ENCODE measurements at regions not wholly inside any gene's neighbourhood (a gene's known extent, or its start where the extent isn't known, plus 50 kb on each side); places are given as distances from the start of the nearest gene placed in this dataset.

GRCh38 chr2:10992023-10992791 lies 80.5 kb downstream of the KCNF1 start:
- no peak overlapping the region for H2AK5ac ChIP-seq (ENCODE audit: low read depth, low read length)
- H3K23ac ChIP-seq (ENCODE audit: insufficient read length) = no peak overlapping the region
- H3K4me1 ChIP-seq (replicated peaks in 1 of 4; ENCODE audit: control insufficient read depth in 3 of 4, insufficient read depth in 4 of 4, low read length in 3 of 4) = no peaks in the 10 kb centered on the region
- H3K79me2 ChIP-seq (ENCODE audit: control insufficient read depth in 1 of 2, insufficient read depth in 2 of 2, low read length in 2 of 2) = no peaks in the 10 kb centered on the region
- H4K8ac ChIP-seq (ENCODE audit: extremely low read depth, insufficient read depth, low read length) = no peak overlapping the region
- no peaks in the 10 kb centered on the region for H4K20me1 ChIP-seq (replicated peaks in 1 of 2; ENCODE audit: control insufficient read depth in 1 of 2, insufficient read depth in 2 of 2, low read length in 2 of 2)
- H3K4me3 ChIP-seq (ENCODE audit: extremely low read depth in 1 of 4, insufficient read depth in 2 of 4, low read depth in 3 of 4, low read length in 4 of 4) = no peak overlapping the region
- TF ChIP-seq, protein P1, sequence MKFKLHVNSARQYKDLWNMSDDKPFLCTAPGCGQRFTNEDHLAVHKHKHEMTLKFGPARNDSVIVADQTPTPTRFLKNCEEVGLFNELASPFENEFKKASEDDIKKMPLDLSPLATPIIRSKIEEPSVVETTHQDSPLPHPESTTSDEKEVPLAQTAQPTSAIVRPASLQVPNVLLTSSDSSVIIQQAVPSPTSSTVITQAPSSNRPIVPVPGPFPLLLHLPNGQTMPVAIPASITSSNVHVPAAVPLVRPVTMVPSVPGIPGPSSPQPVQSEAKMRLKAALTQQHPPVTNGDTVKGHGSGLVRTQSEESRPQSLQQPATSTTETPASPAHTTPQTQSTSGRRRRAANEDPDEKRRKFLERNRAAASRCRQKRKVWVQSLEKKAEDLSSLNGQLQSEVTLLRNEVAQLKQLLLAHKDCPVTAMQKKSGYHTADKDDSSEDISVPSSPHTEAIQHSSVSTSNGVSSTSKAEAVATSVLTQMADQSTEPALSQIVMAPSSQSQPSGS (IDR thresholded peaks at IDR 0.05; ENCODE audit: low read length) = no peak
- TF ChIP-seq HDAC6 (IDR thresholded peaks at IDR 0.05; ENCODE audit: low read depth, low read length) (no peak), CREB1 (IDR thresholded peaks at IDR 0.05) (no peak), YY1 (IDR thresholded peaks at IDR 0.05; ENCODE audit: low read depth, low read length) (no peak), EGR1 (IDR thresholded peaks at IDR 0.05; ENCODE audit: borderline replicate concordance, low read depth, low read length) (no peak), SP4 (IDR thresholded peaks at IDR 0.05; ENCODE audit: low read length) (no peak), JUND (IDR thresholded peaks at IDR 0.05; ENCODE audit: low read length) (no peak), POU5F1 (IDR thresholded peaks at IDR 0.05; ENCODE audit: low read depth, low read length) (no peak)
- no peak overlapping the region for H2AFZ ChIP-seq (ENCODE audit: low read length)
- CTCF ChIA-PET (ENCODE audit: partially characterized antibody) = interaction anchor here (0.6 to 2.0 kb wide), 4 partner anchors 10 to 486 kb away, joined by 3 to 5 read pairs (median 4); no protein-coding TSS in a partner anchor
- no peak overlapping the region for H3K18ac ChIP-seq (ENCODE audit: extremely low read depth, low read length)
- no peak overlapping the region for H3K56ac ChIP-seq (replicated peaks; ENCODE audit: insufficient read length, low read depth, low read length)
- no peak overlapping the region for H3K14ac ChIP-seq (ENCODE audit: insufficient read length)
- H3K79me1 ChIP-seq (ENCODE audit: low read depth, low read length) = no peaks in the 10 kb centered on the region
- no peak overlapping the region for H2BK15ac ChIP-seq (ENCODE audit: low read length)
- no peaks in the 10 kb centered on the region for H3K9me3 ChIP-seq (ENCODE audit: insufficient read depth in 2 of 2, low read depth in 1 of 2, low read length in 1 of 2)
- H3K36me3 ChIP-seq (ENCODE audit: control insufficient read depth in 2 of 4, insufficient read depth in 4 of 4, low read length in 3 of 4) = no peaks in the 10 kb centered on the region
- no peak overlapping the region for H2BK12ac ChIP-seq (ENCODE audit: low read depth, low read length)
- no peak overlapping the region for H2BK20ac ChIP-seq (ENCODE audit: low read length)
- POLR2A ChIA-PET (ENCODE audit: partially characterized antibody) = interaction anchor here (0.9 kb wide), 1 partner anchor 12 kb away, joined by 3 read pairs; no protein-coding TSS in a partner anchor
- no peak for FAIRE-seq
- no peaks in the 10 kb centered on the region for H3K23me2 ChIP-seq (ENCODE audit: low read depth, low read length)
- 79% methylated on average over 14 of the region's 14 CpGs; no CpG with 5 or more reads in 1 of the 2 experiments for WGBS, 2 experiments (ENCODE audit: extremely low coverage in 1 of 2, insufficient coverage in 1 of 2, insufficient read length in 1 of 2, insufficient replicate concordance in 2 of 2, low coverage in 1 of 2, low lambda C conversion rate in 2 of 2, missing lambda C conversion rate in 1 of 2)
- no peak overlapping the region for H4K91ac ChIP-seq (replicated peaks; ENCODE audit: insufficient read length, low read length)
- H3K9ac ChIP-seq (replicated peaks in 1 of 4; ENCODE audit: extremely low read depth in 1 of 4, low read depth in 3 of 4, low read length in 3 of 4) = no peak overlapping the region
- no peak overlapping the region for H2BK5ac ChIP-seq (ENCODE audit: low read depth, low read length)
- DNase-seq (ENCODE audit: low read depth in 1 of 2, low spot score in 2 of 2) = no peak
- no peaks in the 10 kb centered on the region for H3K27me3 ChIP-seq (replicated peaks in 1 of 4; ENCODE audit: control insufficient read depth in 3 of 4, extremely low read depth in 1 of 4, insufficient read depth in 3 of 4, low read length in 3 of 4)
- no peak overlapping the region for H3K4ac ChIP-seq (replicated peaks; ENCODE audit: insufficient read length, low read depth, low read length)
- H3K27ac ChIP-seq (ENCODE audit: low read depth, low read length) = no peak overlapping the region
- H2BK120ac ChIP-seq (replicated peaks; ENCODE audit: low read depth, low read length) = no peak overlapping the region
- no peak overlapping the region for H4K5ac ChIP-seq (ENCODE audit: insufficient read length, low read depth, low read length)
- H3K4me2 ChIP-seq (ENCODE audit: insufficient read depth in 1 of 2, low read depth in 2 of 2, low read length in 2 of 2) = no peak overlapping the region

Measured in H1 (cell line).